NOMO-1 treated with DMSO at 0.1 percent for 48 hours (cell line): ENCODE measurements at regions not wholly inside any gene's neighbourhood (a gene's known extent, or its start where the extent isn't known, plus 50 kb on each side); places are given as distances from the start of the nearest gene placed in this dataset.
A peak's percentile ranks its signal among the peaks of the same experiment; 100 is the strongest.
"Not testable (repeated sequence)": the region's sequence is repeated elsewhere in the genome, so short reads cannot be mapped to it uniquely, and the experiment has no call there.

ENCODE experiments used
- DNase-seq: peaks from one replicate; lab custom pipeline; 2025; ENCODE audit not compliant: unreplicated experiment; lab: John Stamatoyannopoulos, UW

DNA sequence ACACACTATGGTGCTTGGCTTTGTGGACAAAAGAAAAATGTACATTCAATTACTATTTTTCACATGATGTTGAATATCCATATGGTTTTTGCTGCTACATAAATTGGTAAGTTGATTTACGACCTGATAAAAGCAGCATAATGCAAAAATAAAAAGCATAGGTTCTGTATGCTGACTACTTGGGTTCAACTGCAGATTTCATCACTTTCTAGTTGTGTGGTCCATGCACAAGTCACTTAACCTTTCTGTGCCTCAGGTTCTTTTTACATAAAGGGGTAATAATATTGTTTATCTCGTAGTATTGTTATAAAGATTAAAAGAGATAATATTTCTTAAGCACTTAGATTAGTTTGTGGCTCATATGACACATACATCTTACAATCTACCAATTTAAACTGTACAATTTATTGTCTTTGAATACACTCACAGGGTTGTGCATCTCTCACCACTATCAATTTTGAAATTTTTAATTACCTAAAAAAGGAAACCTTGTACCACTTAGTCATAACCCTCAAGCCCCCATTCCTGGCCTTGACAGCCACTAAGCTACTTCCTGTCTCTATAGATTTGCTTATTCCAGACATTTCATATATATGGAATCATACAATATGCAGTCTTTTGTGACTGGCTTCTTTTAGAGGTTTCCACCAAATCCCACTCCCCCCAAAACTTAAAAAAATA lies 1443.9 kb downstream of the SUCLG1 start:
- DNase-seq = no peak

- DNase-seq = no peak
These were observed 1444.6 kb downstream of the SUCLG1 start for GRCh38 chr2:83014462-83014861.

GRCh38 chr2:83006961-83007360 lies 1452.1 kb downstream of the SUCLG1 start:
- DNase-seq = no peak

GRCh38 chr2:83003555-83003954 lies 1455.5 kb downstream of the SUCLG1 start:
- no peak for DNase-seq

DNA sequence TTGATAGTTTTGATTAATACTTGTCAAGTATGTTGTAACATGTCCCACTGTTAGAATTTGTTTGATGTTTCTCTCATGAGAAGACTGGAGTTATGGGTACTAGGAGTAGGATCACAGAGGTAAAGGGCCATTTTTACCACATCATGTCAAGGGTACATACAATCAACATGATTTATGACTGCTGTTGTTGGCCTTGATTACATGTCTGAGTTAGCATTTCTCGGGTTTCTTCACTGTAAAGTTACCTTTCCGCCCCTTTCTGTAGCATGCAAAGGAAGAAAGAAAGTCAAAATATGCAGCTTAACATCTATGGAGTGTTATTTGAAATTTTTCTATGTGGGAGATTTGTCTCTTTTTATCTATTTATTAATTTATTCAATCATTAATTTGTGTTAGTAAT lies 1456.4 kb downstream of the SUCLG1 start:
- no peak for DNase-seq

GRCh38 chr2:82998781-82999180 lies 1460.3 kb downstream of the SUCLG1 start:
- DNase-seq = peak; percentile 75

DNA sequence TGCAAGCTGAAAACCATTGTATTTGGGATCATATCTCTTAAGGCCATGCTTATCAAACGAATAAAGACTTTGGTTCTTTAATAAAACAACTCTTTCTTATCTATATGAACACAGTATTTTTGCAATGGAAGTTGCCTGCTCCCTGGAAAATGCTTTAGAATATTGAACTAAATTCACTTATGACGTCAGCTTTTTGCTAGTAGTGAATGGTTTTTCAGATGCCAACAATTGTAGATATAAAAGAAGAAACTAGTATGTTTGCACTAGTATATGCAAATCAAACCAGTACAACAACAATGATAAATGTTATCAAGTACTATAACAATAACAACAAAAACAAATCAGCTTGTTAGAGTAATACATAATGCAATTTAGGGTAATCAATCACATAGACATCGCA lies 1462.9 kb downstream of the SUCLG1 start:
- DNase-seq = no peak

DNA sequence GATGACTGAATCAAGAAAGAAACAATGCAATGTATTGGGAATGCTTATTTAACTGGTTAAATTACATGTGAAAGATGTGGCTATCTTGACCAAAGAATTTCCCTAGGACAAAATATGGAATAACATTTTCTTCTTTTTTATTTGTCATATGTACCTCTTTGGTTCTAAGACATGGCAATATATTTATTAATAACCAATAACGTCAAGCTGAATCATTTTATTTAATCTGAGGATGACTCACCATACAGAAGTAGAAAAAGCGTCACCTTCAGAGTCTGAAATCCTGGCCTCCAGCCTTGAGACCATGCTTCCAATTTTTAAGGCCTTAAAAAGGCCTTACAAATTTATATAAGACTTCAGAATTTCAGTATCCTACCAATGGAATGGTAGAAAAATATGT lies 1464.9 kb downstream of the SUCLG1 start:
- DNase-seq = no peak

- no peak for DNase-seq
These were observed 1465.5 kb downstream of the SUCLG1 start for GRCh38 chr2:82993609-82994008.

DNA sequence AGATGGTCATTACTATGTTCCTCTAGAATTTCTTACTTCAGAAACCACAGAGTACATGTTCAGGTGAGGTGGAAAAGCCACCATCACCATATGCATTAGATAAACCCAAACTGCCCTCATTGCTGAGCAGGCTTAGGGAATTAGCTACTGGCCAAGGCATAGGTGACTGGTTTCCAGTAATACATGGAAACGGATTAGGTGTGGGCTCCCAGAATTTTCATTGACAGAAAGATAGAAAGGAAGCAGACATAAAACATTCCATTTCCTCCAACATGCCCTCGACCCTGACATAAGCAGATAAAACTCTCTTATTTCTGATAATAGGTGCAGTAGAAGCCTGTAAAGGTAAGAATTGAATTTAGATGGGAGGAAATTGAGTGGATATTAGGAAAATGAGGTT lies 1466.1 kb downstream of the SUCLG1 start:
- DNase-seq = no peak

GRCh38 chr2:82987706-82988105 lies 1471.4 kb downstream of the SUCLG1 start:
- DNase-seq = not testable (repeated sequence)

GRCh38 chr2:82986899-82987298 lies 1472.2 kb downstream of the SUCLG1 start:
- no peak for DNase-seq

DNA sequence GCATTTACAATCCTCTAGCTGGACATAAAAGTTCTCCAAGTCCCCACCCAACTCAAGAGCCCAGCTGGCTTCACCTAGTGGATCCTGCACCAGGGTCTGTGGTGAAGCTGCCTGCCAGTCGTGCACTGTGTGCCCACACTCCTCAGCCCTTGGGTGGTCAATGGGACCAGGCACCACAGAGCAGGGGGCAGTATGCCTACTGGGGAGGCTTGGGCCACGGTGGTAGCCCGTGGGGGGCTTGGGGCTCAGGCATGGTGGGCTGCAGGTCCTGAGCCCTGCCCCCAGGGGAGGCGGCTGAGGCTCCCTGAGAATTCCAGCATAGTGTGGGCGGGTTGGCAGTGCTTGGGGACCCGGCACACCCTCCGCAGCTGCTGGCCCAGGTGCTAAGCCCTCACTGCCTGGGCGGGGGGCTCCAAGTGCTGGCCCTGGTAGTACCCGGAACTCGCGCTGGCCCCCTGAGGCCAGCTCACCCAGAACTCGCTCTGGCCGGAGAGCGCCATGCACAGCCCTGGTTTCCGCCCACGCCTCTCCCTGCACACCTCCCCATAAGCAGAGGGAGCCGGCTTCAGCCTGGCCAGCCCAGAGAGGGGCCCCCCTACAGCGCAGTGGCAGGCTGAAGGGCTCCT lies 1473.4 kb downstream of the SUCLG1 start:
- no peak for DNase-seq

GRCh38 chr2:82968358-82968757 lies 1490.7 kb downstream of the SUCLG1 start:
- DNase-seq = no peak

DNA sequence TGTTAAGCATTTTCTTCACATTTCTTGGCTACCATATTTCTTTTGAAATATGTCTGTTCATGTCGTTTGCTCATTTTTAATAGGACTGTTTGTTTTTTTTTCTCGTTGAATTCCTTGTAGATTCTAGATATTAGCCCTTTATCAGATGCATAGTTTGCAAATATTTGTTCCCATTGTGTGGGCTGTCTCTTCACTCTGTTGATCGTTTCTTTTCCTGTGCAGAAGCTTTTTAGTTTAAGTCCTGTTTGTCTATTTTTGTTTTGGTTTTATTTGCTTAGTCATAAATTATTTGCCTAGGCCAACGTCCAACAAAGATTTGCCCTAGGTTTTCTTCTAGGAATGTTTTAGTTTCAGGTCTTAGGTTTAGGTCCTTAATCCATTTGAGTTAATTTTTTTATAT lies 1494.7 kb downstream of the SUCLG1 start:
- no peak for DNase-seq

GRCh38 chr2:82959727-82960126 lies 1499.4 kb downstream of the SUCLG1 start:
- no peak for DNase-seq

GRCh38 chr2:82954868-82955267 lies 1504.2 kb downstream of the SUCLG1 start:
- no peak for DNase-seq

DNA sequence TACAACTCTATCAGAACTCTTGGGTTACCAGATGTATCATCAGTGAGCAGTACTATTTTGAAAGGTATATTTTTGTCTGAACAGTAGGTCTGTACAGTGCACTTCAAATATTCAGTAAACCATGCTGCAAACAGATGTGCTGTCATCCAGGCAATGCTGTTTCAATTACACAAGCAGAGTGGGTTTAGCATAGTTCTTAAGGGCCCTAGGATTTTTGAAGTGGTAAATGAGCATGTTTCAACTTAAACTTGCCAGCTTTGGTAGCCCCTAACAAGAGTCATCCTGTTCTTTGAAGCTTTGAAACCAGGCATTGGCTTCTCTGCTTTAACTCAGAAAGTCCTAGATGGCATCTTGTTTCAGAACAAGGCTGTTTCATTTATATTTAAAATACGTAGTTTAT lies 1519.9 kb downstream of the SUCLG1 start:
- DNase-seq = no peak

DNA sequence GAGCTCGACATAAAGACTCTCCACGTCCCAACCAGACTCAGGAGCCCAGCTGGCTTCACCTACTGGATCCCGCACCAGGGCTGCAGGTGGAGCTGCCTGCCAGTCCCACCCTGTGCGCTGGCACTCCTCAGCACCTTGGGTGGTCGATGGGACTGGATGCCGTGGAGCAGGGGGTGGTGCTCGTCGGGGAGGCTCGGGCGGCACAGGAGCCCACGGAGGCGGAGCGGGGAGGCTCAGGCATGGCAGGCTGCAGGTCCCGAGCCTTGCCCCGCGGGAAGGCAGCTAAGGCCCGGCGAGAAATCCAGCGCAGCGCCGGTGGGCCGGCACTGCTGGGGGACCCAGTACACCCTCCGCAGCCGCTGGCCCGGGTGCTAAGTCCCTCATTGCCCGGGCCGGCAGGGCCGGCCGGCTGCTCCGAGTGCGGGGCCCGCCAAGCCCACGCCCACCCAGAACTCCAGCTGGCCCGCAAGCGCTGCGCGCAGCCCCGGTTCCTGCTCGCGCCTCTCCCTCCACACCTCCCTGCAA lies 1520.7 kb downstream of the SUCLG1 start:
- DNase-seq = not testable (repeated sequence)

DNA sequence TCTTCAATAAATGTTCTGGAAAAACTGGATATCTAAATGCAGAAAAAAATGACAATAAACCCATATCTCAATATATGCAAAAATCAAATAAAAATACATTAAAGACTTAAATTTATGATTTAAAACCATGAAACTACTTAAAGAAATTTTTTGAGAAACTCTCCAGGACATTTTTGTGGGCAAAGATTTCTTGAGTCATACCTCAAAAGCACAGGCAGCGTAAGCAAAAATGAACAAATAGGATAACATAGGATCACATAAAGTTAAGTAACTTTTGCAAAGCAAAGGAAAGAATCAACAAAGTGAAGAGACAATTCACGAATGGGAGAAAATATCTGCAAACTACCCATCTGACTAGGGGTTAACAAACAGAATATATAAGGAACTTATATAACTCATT lies 1545.5 kb downstream of the SUCLG1 start:
- DNase-seq = no peak

- no peak for DNase-seq
These were observed 1563.0 kb downstream of the SUCLG1 start for GRCh38 chr2:82896117-82896516.

DNA sequence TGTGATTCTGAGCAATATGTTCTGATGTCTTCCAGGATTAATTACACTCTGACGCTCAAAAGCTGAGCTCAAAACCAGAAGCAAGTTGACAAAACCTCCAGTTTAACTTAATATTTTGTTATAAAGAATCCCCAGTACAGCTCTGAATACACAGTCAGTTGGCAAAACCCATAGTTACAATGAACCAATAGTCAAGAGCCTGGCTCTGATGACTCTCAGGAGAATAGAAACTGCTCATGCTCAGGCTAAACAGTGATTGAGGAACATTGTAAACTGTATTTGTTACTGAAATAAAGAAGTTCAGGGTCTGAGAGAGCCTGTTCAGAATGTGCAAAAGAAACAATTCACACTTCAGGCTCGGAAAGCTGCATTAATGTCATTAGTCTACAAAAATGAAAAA lies 1565.9 kb downstream of the SUCLG1 start:
- no peak for DNase-seq

GRCh38 chr2:82879803-82880202 lies 1579.3 kb downstream of the SUCLG1 start:
- DNase-seq = no peak
